WTC11 (cell line): ENCODE measurements at regions not wholly inside any gene's neighbourhood (a gene's known extent, or its start where the extent isn't known, plus 50 kb on each side); places are given as distances from the start of the nearest gene placed in this dataset.

Source experiments
- ATAC-seq: fragments of 200-7000 bp; cut with Tn5 transposase; 2 replicates; pipeline ENCODE4 v1.10.0; 2021; ENCODE audit warnings: mild to moderate bottlenecking, moderate library complexity
- CTCF ChIA-PET: fragments of 300-600 bp; sonication (Branson Sonifier 250); formaldehyde crosslinking; loops from one replicate; lab custom pipeline; 2021; ENCODE audit warnings: antibody characterized with exemption; lab: Charles Lee
- POLR2A ChIA-PET: fragments of 350-600 bp; sonication (Branson Sonifier 250); formaldehyde crosslinking; loops from one replicate; lab custom pipeline; 2021; ENCODE audit warnings: antibody characterized with exemption; lab: Charles Lee
- DNase-seq: peaks from one replicate; pipeline ENCODE4 v3.0.0; 2021; ENCODE audit warnings: low spot score
- H3K27ac Mint-ChIP-seq: 2 replicates; pipeline ENCODE4 v1.8.0; 2021; ENCODE audit warnings: mixed read lengths
- H3K27me3 Mint-ChIP-seq: 2 replicates; pipeline ENCODE4 v1.8.0; 2021; ENCODE audit warnings: low read depth, mild to moderate bottlenecking, moderate library complexity, mixed read lengths
- H3K36me3 Mint-ChIP-seq: 2 replicates; pipeline ENCODE4 v1.8.0; 2021; ENCODE audit warnings: mixed read lengths
- H3K4me1 Mint-ChIP-seq: 2 replicates; pipeline ENCODE4 v1.8.0; 2022; ENCODE audit warnings: mixed read lengths
- H3K4me3 Mint-ChIP-seq: 2 replicates; pipeline ENCODE4 v1.8.0; 2021; ENCODE audit warnings: mild to moderate bottlenecking, moderate library complexity, mixed read lengths
- H3K9me3 Mint-ChIP-seq: 2 replicates; pipeline ENCODE4 v1.8.0; 2021; ENCODE audit warnings: mixed read lengths
- ATF2 ChIP-seq: sonication (generic); formaldehyde crosslinking; IDR thresholded peaks from 2 replicates; pipeline ENCODE4 v1.8.1; 2022; ENCODE audit warnings: low read depth, missing genetic modification reagents, borderline replicate concordance
- ATF3 ChIP-seq: sonication (generic); formaldehyde crosslinking; conservative IDR thresholded peaks from 2 replicates; pipeline ENCODE4 v1.8.1; 2022; ENCODE audit warnings: mild to moderate bottlenecking, missing genetic modification reagents
- ERG ChIP-seq: fragments of 250-450 bp; sonication (Bioruptor Pico); IDR thresholded peaks from 2 replicates; pipeline ENCODE4 v1.8.0; 2021; ENCODE audit warnings: mild to moderate bottlenecking
- FOXJ3 ChIP-seq: sonication (generic); formaldehyde crosslinking; IDR thresholded peaks from 2 replicates; pipeline ENCODE4 v1.9.0; 2021; ENCODE audit warnings: missing genetic modification reagents, mild to moderate bottlenecking, borderline replicate concordance
- GRHL2 ChIP-seq: fragments of 250-450 bp; sonication (Bioruptor Pico); IDR thresholded peaks from 2 replicates; pipeline ENCODE4 v1.8.0; 2022; ENCODE audit warnings: mild to moderate bottlenecking, moderate library complexity; ENCODE audit not compliant: insufficient replicate concordance, severe bottlenecking
- KAT7 ChIP-seq: sonication (generic); formaldehyde crosslinking; IDR thresholded peaks from 2 replicates; pipeline ENCODE4 v1.8.1; 2023; ENCODE audit warnings: missing genetic modification reagents, mild to moderate bottlenecking, borderline replicate concordance
- NR1H2 ChIP-seq: sonication (generic); formaldehyde crosslinking; IDR thresholded peaks from 2 replicates; pipeline ENCODE4 v1.9.0; 2021; ENCODE audit warnings: mild to moderate bottlenecking, moderate library complexity, missing genetic modification reagents
- NR2C2 ChIP-seq: sonication (generic); formaldehyde crosslinking; IDR thresholded peaks from 2 replicates; pipeline ENCODE4 v1.8.0; 2022; ENCODE audit warnings: mild to moderate bottlenecking, missing genetic modification reagents
- PRRX2 ChIP-seq: fragments of 250-450 bp; sonication (Bioruptor Pico); IDR thresholded peaks from 2 replicates; pipeline ENCODE4 v1.8.0; 2021; ENCODE audit warnings: mild to moderate bottlenecking
- SP1 ChIP-seq: sonication (generic); formaldehyde crosslinking; conservative IDR thresholded peaks from 2 replicates; pipeline ENCODE4 v1.8.1; 2022; ENCODE audit warnings: missing genetic modification reagents
- TCF7 ChIP-seq: sonication (generic); formaldehyde crosslinking; IDR thresholded peaks from 2 replicates; pipeline ENCODE4 v1.8.0; 2022; ENCODE audit warnings: mild to moderate bottlenecking, low read depth, missing genetic modification reagents, moderate library complexity
- TEAD4 ChIP-seq: sonication (generic); formaldehyde crosslinking; IDR thresholded peaks from 2 replicates; pipeline ENCODE4 v1.8.0; 2022; ENCODE audit warnings: mild to moderate bottlenecking, missing genetic modification reagents
- USF1 ChIP-seq: sonication (generic); formaldehyde crosslinking; IDR thresholded peaks from 2 replicates; pipeline ENCODE4 v1.8.0; 2022; ENCODE audit warnings: mild to moderate bottlenecking, missing genetic modification reagents
- ZMAT4 ChIP-seq: fragments of 250-450 bp; sonication (Bioruptor Pico); IDR thresholded peaks from 2 replicates; pipeline ENCODE4 v1.9.0; 2021; ENCODE audit warnings: mild to moderate bottlenecking
- ZNF512 ChIP-seq: sonication (generic); formaldehyde crosslinking; IDR thresholded peaks from 2 replicates; pipeline ENCODE4 v1.8.1; 2022; ENCODE audit warnings: missing genetic modification reagents, borderline replicate concordance
- TF ChIP-seq, protein P1 (sequence below): sonication (generic); formaldehyde crosslinking; IDR thresholded peaks from 2 replicates; pipeline ENCODE4 v1.8.1; 2023; ENCODE audit warnings: mild to moderate bottlenecking, missing genetic modification reagents
- TF ChIP-seq, protein P2 (sequence below): sonication (generic); formaldehyde crosslinking; IDR thresholded peaks from 2 replicates; pipeline ENCODE4 v1.8.1; 2022; ENCODE audit warnings: mild to moderate bottlenecking, moderate library complexity, missing genetic modification reagents
- TF ChIP-seq, protein P3 (sequence below): fragments of 250-450 bp; sonication (Bioruptor Pico); IDR thresholded peaks from 2 replicates; pipeline ENCODE4 v1.9.0; 2021; ENCODE audit warnings: mild to moderate bottlenecking, borderline replicate concordance
- TF ChIP-seq, protein P4 (sequence below): sonication (generic); formaldehyde crosslinking; IDR thresholded peaks from 2 replicates; pipeline ENCODE4 v1.8.1; 2023; ENCODE audit warnings: mild to moderate bottlenecking, missing genetic modification reagents
- TF ChIP-seq, protein P5 (sequence below): sonication (generic); formaldehyde crosslinking; IDR thresholded peaks from 2 replicates; pipeline ENCODE4 v1.8.1; 2022; ENCODE audit warnings: mild to moderate bottlenecking, missing genetic modification reagents, moderate library complexity, borderline replicate concordance

- TF ChIP-seq NR1H2 (CRISPR knock-in tag) = no peak
- no peak for TF ChIP-seq GRHL2 (CRISPR knock-in tag)
Measured at GRCh38 chr4:18635531-18635930, 614.0 kb upstream of the LCORL start (continued).

GRCh38 chr4:18631586-18631985, 610.0 kb upstream of the LCORL start:
- ChIA-PET CTCF (no interaction called here), POLR2A (no interaction called here)
- ATAC-seq = no peak
- no peaks in the 10 kb centered on the region; the same call in 1 of the 2 replicates for H3K27me3 Mint-ChIP-seq
- H3K4me3 Mint-ChIP-seq = no peak overlapping the region
- no peak overlapping the region for H3K27ac Mint-ChIP-seq
- peaks cover 31% of the 10 kb centered on the region for H3K9me3 Mint-ChIP-seq
- peaks cover 4% of the 10 kb centered on the region for H3K4me1 Mint-ChIP-seq
- H3K36me3 Mint-ChIP-seq = peaks cover 21% of the 10 kb centered on the region
- DNase-seq = no peak
- TF ChIP-seq ERG = no peak
- no peak for TF ChIP-seq NR2C2 (CRISPR knock-in tag)
- no peak for TF ChIP-seq TEAD4 (CRISPR knock-in tag)
- no peak for TF ChIP-seq TCF7
- TF ChIP-seq, protein P1, sequence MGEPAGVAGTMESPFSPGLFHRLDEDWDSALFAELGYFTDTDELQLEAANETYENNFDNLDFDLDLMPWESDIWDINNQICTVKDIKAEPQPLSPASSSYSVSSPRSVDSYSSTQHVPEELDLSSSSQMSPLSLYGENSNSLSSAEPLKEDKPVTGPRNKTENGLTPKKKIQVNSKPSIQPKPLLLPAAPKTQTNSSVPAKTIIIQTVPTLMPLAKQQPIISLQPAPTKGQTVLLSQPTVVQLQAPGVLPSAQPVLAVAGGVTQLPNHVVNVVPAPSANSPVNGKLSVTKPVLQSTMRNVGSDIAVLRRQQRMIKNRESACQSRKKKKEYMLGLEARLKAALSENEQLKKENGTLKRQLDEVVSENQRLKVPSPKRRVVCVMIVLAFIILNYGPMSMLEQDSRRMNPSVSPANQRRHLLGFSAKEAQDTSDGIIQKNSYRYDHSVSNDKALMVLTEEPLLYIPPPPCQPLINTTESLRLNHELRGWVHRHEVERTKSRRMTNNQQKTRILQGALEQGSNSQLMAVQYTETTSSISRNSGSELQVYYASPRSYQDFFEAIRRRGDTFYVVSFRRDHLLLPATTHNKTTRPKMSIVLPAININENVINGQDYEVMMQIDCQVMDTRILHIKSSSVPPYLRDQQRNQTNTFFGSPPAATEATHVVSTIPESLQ (CRISPR knock-in tag) = no peak
- no peak for TF ChIP-seq KAT7 (CRISPR knock-in tag)
- no peak for TF ChIP-seq ATF2
- no peak for TF ChIP-seq SP1
- no peak for TF ChIP-seq PRRX2 (CRISPR knock-in tag)
- TF ChIP-seq ZNF512 (CRISPR knock-in tag) = no peak
- no peak for TF ChIP-seq ZMAT4 (CRISPR knock-in tag)
- TF ChIP-seq, protein P2, sequence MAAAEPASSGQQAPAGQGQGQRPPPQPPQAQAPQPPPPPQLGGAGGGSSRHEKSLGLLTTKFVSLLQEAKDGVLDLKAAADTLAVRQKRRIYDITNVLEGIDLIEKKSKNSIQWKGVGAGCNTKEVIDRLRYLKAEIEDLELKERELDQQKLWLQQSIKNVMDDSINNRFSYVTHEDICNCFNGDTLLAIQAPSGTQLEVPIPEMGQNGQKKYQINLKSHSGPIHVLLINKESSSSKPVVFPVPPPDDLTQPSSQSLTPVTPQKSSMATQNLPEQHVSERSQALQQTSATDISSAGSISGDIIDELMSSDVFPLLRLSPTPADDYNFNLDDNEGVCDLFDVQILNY = no peak
- TF ChIP-seq, protein P3, sequence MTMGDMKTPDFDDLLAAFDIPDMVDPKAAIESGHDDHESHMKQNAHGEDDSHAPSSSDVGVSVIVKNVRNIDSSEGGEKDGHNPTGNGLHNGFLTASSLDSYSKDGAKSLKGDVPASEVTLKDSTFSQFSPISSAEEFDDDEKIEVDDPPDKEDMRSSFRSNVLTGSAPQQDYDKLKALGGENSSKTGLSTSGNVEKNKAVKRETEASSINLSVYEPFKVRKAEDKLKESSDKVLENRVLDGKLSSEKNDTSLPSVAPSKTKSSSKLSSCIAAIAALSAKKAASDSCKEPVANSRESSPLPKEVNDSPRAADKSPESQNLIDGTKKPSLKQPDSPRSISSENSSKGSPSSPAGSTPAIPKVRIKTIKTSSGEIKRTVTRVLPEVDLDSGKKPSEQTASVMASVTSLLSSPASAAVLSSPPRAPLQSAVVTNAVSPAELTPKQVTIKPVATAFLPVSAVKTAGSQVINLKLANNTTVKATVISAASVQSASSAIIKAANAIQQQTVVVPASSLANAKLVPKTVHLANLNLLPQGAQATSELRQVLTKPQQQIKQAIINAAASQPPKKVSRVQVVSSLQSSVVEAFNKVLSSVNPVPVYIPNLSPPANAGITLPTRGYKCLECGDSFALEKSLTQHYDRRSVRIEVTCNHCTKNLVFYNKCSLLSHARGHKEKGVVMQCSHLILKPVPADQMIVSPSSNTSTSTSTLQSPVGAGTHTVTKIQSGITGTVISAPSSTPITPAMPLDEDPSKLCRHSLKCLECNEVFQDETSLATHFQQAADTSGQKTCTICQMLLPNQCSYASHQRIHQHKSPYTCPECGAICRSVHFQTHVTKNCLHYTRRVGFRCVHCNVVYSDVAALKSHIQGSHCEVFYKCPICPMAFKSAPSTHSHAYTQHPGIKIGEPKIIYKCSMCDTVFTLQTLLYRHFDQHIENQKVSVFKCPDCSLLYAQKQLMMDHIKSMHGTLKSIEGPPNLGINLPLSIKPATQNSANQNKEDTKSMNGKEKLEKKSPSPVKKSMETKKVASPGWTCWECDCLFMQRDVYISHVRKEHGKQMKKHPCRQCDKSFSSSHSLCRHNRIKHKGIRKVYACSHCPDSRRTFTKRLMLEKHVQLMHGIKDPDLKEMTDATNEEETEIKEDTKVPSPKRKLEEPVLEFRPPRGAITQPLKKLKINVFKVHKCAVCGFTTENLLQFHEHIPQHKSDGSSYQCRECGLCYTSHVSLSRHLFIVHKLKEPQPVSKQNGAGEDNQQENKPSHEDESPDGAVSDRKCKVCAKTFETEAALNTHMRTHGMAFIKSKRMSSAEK (CRISPR knock-in tag) = no peak
- no peak for TF ChIP-seq FOXJ3
- TF ChIP-seq ATF3 (CRISPR knock-in tag) = no peak
- no peak for TF ChIP-seq USF1 (CRISPR knock-in tag)
- TF ChIP-seq, protein P4, sequence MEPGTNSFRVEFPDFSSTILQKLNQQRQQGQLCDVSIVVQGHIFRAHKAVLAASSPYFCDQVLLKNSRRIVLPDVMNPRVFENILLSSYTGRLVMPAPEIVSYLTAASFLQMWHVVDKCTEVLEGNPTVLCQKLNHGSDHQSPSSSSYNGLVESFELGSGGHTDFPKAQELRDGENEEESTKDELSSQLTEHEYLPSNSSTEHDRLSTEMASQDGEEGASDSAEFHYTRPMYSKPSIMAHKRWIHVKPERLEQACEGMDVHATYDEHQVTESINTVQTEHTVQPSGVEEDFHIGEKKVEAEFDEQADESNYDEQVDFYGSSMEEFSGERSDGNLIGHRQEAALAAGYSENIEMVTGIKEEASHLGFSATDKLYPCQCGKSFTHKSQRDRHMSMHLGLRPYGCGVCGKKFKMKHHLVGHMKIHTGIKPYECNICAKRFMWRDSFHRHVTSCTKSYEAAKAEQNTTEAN (CRISPR knock-in tag) = no peak
- TF ChIP-seq, protein P5, sequence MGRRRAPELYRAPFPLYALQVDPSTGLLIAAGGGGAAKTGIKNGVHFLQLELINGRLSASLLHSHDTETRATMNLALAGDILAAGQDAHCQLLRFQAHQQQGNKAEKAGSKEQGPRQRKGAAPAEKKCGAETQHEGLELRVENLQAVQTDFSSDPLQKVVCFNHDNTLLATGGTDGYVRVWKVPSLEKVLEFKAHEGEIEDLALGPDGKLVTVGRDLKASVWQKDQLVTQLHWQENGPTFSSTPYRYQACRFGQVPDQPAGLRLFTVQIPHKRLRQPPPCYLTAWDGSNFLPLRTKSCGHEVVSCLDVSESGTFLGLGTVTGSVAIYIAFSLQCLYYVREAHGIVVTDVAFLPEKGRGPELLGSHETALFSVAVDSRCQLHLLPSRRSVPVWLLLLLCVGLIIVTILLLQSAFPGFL = no peak
